Activated CD8-positive, alpha-beta memory T cell treated with anti-CD3 and anti-CD28 coated beads for 1 hour (primary cell): ENCODE measurements at regions not wholly inside any gene's neighbourhood (a gene's known extent, or its start where the extent isn't known, plus 50 kb on each side); places are given as distances from the start of the nearest gene placed in this dataset.

Source experiments
- DNase-seq, 2 donors: peaks; one replicate each; pipeline ENCODE4 v3.0.0-alpha.2; 2020; ENCODE audit warnings: low read depth in 1 of 2; ENCODE audit errors: extremely low read depth in 1 of 2

DNA sequence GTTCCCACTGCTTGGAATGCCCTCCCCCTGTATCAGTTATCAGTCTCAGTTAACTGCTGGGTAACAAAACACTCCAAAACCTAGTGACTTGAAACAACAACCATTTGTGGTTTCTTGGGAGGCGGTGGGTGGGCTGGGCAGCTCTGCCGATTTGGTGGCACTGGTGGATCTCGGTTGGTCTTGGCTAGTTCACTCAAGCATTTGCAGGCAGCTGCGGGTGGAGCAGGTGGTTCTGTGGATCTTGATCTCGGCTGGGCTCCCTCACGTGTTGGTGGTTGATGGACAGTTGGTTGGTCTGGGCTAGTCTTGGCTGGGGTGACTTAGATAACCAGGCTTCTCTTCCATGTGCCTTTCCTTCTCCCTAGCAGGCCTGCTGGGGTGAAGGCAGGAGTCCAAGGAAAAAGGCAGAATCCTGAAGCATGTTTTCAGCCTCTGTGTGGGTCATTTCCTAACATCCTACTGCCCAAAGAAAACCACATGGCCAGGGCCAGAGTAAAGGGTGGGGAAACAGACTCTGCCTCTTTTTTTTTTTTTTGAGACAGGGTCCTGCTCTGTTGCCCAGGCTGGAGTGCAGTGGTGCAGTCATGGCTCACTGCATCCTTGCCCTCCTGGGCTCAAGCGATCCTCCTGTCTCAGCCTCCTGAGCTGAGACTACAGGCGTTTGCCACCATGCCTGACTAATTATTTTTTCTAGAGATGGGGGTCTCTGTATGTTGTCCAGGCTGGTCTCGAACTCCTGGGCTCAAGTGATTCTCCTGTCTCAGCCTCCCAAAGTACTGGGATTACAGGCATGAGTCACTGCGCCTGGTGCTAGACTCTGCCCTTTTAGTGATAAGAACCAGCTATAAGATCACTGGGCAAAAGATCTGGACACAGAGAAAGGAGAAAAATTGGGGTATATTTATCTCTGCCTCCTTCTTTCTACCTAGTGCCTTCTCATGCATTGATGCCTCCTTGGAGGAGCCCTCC, 183.7 kb downstream of the RGS3 start:
- no peak for DNase-seq

DNA sequence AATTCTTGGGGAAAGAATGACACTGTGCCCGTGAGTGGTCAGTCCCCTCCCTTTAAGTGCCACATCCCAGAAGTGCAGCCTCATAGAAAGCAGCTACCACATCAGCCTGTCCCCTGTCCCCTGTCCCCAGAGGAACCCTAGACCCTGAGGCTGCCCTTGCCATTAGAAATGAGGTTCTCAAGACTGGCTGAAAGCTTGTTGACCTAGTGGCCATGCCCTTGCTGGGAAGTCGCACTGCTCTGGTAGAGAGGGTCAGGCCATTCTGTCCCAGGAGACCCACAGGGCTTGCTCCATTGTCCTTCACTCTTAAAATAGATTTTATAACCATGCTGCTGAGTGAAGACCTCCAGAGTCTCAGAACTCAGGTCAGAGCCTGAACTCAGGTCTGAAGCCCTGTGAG, 184.5 kb downstream of the RGS3 start:
- no peak for DNase-seq

DNA sequence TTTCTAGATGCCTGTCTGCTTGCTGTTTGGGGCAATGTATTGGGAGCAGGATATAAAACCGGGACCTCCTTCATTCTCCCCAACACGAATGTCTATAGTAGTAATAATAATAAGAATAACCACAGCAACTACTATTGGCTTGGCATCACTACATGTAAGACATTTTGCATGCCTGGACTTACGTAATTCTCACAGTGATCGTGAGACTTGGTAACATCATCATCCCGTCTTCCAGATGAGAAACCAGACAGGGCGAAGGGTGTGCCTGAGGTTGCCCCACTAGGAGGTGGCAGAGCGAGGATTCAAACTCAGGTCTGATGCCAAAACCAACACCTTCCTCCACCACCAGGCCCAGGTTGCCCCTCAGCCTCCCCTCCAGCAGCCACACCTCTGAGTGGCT, 185.1 kb downstream of the RGS3 start:
- no peak for DNase-seq

DNA sequence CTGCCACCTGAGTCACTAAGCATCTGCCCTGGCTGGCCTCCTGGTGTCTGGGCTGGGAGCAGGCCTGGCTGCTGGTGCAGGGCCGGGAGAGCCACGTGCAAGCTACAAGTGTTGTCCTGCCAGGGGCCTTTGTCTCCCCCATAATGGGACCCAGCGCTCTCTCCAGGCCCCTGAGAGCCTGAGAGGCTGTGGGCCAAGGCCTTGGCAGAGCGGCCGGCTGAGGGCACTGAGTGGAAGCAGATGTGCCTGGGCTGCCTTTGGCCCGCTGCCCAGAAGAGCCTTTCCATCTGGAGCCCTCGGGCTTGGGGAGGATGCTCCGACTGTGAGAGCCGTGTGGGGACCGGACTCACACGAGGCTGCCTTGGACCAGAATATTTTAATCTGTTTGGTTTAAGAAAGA, 185.5 kb downstream of the RGS3 start:
- DNase-seq = no peak

DNA sequence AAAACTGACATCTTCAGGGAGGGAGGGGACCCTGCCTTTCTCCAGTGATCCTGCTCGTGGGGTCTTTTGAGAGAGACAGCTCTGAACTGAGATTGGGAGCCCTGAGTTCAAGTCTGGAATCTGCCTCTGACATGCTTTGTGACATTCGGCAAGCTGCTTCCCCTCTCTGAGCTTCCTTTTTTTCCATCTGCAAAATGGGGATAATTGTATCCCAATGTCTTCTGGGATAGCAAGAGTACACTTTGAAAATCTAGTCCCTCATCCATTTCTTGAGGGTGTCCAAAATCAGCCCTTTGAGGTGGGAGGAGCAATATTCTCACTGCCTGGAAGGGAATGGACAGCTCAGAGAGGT, 186.3 kb downstream of the RGS3 start:
- no peak for DNase-seq

DNA sequence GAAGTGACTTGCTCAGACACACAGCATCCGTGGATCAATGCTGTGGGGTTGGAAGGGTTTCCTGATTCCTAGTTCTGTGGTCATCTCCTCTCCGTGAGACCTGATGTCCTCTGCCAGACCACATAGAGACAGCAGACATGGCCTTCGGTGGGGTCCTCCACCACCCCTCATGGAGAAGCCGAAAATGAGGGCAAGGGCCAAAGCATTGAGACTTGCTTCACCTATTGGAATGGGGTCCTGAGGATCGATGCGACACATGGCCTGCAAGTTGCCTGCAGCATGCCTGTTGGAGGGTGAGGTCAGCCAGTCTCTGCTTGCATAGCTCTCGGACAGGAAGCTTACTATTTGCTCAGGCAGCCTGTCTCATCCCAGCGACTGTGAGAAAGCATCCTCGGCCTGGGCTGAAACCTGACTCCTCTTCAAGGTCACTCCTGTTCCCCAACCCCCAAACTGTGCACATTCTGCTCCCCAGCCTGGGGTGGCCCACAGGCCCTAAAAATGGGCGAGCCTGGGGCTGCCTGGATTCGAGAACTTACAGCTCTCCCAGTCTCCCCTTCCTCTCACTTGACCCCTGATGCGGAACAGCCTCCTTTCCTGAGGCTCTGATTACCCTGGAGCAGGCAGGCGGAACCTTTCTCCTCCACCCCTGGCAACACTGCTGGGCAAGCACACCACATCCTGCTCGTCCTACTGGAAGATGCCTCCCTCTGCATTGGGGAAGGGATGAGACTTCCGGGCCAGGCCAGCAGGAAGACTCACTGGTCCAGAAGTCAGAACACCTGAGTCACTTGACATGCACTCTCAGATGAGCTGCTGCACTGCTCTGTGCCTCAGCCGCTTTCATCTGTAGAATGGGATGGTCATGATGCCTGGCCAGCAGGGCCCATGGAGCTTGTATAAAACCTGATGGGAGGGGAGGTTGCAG, 186.9 kb downstream of the RGS3 start:
- no peak for DNase-seq

DNA sequence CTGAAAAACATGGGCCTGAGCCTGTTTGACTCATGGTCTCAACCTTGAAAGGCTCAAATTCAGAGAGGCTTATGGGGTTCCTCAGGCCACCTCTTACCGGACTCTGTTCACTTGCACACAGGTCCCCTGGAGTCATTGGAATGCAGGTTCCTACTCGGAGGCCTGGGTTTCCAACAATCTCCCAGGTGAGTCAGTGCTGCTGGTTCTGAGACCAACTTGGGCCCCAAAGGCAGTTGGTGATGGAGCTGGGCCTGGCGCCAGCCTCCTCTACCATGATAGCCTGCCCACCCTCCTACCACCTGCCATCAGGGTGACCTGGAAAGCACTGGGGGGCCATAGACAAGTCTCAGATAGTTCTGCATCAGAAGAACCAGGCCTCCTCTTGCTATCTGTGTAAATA, 188.4 kb downstream of the RGS3 start:
- DNase-seq = no peak

DNA sequence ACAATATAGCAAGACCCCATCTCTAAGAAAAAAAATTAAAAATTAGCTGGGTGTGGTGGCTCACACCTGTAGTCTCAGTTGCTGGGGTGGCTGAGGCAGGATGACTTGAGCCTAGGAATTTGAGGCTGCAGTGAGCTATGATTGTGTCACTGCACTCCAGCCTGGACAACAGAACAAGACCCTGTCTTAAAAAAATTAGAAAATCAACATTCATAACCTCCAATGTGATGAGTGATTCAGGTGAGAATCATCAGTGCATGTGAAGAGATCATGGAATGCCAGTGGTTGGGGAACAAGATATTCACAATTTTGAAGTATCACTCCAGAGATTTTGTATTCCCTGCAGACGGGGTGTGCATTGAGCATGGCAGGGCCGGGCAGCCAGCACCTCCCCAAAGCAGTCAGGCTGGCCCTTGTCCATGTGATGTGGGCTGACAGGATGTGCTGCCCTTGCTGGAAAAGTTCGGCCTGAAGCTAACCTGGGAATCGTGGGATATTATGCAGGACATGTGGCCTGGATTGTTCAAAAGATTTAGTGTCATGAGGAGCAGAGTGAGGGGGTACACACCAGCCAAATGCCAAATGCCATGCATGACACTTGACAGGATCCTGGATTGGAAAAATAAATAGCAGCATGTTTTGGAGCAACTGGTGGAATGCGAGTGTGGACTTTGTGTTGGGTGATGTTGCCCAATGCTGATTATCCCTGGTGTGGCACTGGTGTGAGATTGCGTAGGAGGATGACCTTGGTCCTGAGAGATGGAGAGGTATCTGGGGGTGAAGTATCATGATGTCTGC, 189.0 kb downstream of the RGS3 start:
- no peak for DNase-seq

DNA sequence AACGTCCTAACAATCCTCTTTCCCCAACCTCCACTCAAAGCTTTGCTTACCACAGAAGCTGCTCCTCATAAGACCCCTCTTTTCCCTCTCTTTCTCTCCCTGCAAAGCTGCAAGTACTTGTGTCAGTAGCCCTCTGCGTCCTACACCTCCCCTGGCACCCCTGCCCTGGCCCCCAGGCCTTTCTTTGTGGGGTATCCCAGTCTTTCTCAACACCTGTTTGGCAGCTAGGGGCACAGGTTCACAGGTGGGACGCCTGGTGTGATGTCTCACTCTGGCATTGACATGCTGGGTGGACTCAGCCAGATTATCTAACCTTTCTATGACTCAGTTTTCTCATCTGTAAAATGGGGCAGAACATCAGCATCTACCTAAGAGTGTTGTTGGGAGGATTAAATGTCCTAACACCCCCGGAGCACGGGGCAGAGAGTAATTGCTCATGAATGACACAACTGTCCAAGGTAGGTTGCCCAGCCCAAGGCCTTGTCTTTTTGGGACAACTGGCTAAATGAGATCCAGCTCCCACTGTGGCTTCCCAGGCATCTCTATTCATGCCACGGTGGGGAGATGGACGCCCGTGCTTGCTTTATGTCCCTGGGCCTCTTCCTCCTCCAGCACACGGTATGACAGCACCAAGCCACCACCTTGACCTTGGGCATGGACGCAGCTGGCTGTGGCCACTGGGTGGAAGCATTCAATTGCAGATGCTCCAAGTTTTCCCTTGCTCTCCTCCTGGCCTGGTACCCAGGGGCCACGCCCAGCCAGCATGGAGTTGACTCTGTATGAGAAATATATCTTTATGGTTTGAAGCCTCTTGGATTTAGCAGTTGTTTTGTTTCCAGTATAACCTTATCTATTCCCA, 190.4 kb downstream of the RGS3 start:
- no peak for DNase-seq

DNA sequence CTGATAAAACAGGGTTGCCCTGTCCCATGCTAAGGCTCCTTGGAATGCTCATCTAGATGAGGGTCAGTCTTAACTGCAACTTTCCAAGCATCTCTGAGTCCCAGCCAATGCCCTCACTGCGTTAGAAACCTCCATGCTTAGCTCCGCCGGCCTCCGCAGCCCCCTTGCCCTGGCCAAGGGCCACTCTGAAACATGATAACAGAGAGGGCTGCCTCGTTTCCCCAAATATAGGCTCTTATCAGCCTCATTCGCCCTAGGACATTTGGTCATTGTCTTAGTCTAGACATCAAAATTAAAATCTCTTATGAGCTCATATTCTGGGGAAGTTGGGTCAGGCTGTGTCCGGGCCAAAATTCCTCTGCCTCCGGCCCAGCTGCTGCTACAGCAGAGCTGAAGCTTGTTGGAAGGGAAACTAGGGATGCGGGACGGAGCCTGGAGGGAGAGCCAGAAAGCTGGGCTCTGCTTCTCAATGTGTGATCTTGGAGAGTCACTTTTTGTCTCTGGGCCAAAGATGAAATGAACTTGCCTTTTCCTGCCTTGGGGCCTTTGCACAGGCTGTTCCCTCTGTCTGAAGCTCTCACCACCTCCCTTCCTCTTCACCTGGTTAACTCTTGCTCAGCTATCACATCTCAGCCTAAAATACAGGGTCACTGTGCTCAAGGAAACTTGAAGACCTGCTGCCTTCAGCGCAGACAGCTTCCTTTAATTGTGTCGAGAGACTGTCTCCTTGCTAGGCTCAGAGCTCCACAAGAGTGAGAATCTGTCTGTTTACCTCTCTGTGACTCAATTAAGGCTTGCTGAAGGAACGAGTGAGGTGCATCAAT, 191.3 kb downstream of the RGS3 start:
- no peak for DNase-seq

DNA sequence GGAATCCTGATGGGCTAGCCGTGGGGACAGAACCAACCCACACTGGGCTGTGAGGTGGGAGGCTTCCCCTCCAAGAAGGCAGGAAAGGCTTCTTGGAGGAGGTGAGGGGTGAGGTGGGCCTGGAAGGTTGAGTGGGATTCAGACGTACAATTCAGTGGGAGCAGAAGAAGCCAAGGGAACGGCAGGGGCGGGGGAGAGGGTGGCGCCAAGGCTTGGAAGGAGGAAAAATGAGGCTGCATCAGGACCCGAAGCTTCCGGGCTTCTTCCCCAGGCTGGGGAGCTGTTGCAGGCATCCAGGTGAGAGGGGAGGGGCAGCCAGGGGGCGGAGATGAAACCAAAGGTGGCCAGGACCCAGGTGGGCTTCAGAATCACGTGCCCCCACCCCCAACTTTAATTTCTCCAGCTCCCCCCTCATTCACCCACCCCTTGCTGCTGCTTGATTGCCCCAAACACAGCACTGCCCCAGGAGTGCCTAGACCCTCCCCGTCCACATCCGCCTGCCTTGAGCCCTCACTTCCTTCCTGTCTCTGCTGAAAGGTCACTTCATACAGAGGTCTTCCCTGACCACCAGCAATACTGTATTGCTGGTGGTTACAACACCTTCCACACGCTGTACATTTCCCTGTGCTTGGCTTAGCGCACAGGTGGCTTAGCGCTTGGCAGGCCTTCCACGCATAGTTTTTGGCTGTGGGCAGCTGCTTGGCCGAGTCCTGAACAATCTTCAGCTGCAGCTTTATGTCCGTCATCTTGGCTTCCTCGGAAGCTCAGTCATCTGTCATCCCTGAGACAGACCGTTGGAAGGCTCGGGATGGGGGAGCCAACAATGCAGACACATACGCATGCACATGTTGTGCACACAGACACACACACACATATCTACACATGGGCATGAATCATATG, 193.5 kb downstream of the RGS3 start:
- no peak for DNase-seq

DNA sequence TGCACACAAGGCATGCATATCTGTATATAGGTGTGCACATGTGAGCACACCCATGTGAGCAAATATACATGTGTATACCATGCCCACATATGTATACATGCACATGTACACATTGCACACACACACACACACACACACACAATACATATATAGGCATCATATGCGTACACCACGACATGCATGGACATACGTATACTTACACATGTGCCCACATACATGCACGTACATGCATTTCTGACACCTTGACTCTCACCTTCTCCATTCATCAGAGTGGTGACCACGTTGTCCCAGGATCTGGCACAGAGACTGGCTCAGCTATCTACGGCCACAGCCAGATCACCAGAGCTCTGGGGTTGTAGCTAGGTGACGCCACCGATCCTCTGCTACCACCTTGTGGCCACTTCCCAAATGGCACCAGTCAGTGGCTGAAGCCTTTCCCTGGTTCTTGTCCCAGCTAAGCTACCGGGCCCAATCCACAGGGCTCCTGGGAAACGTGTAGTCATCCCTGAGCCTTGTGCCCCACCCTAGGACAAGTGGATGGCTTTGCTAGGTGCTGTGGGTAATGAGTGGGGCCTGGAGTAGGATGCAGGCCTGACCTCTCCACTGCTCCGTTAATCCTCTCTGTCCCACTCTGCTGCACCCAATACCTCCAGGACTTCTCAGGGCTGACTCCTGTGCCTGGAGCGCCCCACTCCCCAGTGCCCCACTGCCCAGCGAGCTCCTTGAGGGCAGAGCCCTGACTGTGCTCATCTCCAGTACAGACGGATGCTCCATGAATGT, 194.4 kb downstream of the RGS3 start:
- peak; percentile 52 to 59 for DNase-seq

DNA sequence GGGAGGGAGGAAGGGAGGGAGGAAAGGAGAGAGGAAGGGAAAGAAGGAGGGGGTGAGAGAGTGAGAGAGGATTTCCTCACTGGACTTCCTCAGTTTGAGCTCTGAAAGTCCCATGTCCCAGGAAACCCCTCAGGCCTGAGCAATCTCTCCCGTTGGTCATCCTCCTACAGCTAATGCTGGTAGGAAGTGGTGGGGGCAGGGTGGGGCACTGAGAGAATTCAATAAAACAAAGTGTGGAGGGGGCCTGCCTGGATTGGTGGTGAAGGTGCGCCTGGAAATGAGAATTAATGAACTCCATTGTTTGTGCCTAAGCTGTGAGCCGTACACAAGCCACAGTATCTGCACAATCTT, 195.0 kb downstream of the RGS3 start:
- no peak for DNase-seq

DNA sequence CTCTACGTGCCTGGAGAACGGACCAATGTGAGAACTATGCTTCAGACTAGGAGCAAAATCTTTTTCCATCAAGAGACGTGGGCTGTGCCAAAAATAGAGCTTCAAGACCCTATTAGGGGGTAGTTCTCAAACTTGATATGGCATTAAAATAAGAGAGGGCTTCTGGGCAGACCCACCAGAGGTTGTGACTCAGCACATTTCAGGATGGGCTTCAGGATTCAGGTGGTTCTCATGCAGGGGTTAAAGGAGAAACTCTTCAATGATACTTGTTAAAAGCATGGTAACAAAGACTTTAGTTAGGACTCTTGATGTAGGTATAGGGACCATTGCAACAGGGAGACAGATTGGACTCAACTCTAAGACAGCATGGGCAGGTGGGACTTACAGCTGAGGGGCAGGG, 195.5 kb downstream of the RGS3 start:
- no peak for DNase-seq

DNA sequence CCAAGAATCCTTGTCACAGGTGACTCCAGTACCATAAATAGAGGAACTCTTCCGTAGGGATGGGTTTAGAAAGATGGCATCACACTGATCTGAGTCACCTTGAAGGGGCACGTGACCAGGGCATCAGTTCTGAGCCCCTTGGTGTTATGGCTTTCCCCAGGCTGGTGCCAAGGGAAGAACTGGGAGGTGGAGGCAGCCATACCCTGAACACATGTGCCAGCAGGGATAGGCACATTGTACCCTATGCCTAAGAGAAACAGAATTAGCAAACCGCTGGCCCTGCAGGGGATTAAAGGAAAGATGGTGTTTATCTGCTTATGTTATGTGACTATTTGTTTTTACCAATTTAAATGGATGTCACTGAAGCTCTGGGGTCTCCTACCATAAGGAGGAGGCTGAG, 196.2 kb downstream of the RGS3 start:
- no peak for DNase-seq

DNA sequence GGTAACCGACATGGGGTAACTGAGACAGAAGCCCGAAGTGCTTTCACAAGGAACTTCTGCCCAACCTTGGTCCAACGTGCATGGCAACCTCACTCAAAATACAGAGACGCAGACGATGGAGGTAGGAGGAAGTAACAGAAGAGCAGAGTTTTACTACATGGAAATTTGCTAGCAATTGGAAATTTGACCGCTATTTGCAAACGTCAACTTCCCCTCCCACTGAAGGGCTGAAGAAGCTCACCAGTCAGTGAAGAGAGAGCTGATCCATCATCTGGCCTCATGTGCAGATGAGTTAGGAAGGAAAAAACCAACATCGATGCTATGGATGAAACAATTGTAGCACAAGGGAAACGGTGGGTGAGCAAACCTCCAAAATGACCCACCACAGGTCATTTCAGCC, 196.7 kb downstream of the RGS3 start:
- no peak for DNase-seq

DNA sequence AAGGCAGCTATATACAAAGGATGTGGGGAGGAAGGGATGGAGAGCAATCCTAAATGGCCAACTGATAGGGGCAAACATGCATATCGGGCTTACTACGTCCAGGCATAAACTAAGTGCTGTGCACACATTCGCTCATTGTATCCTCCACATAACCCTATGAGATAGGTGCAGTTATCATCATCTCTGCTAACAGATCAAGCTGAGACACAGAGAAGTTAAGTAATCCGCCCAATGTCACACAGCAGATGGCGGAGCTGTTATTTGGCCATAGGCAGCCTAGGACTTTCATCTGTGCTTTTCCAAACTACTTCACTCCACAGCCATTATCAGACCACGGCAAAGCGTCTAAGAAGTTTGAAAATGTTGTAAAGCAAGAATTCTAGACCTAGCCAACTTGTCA, 197.5 kb downstream of the RGS3 start:
- no peak for DNase-seq
